Medulla oblongata (tissue), 1 donor: ENCODE measurements at regions not wholly inside any gene's neighbourhood (a gene's known extent, or its start where the extent isn't known, plus 50 kb on each side); places are given as distances from the start of the nearest gene placed in this dataset.

Experiments
- DNase-seq: peaks from one replicate; pipeline ENCODE4 v3.0.0-alpha.2; 2015; ENCODE audit errors: extremely low spot score

DNA sequence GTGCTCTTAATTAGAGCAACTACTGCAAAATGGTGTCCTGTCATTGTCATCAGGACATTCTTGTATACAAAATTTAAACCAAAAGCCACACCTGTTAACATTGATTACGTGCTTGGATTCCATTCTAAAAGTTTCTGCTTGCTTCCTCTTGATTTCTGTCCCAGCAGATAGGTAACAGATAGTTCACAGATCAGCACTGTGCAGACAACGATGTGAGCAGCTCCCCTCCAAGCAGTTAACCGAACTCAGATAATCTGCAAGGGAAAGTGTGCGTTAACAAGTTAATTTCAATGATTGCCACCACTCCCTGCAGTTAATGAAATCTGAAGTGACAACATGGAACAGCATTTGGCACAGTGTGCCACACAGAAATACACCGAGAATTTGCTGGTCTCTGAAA lies 54.4 kb upstream of the RELL1 start:
- DNase-seq: no peak

DNA sequence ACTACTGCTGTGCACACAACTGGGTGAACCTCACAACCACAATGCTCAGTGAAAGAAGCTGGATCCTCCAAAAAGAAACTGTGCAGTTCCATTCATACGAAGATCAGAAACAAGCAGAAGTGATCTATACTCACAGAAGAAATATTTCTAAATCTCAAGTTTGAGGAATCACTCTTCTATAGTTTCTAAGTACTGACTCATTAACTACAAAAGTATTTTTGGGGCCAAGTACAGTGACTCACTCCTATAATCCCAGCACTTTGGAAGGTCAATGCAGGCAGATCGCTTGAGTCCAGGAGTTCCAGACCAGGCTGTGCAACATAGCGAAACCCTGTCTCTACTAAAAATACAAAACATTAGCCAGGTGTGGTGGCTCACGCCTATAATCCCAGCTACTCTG lies 51.3 kb upstream of the RELL1 start:
- DNase-seq: no peak
